Gastrocnemius medialis (tissue), 4 donors: ENCODE measurements at regions not wholly inside any gene's neighbourhood (a gene's known extent, or its start where the extent isn't known, plus 50 kb on each side); places are given as distances from the start of the nearest gene placed in this dataset.

Experiments
- CTCF ChIP-seq, 5 experiments: fragments of 450-650 bp in 3 of 5; fragments of 200-600 bp in 2 of 5; sonication (generic) in 2 of 5; IDR thresholded peaks in 4 of 5; conservative IDR thresholded peaks in 1 of 5; 1 replicate in 4 of 5; 2 replicates in 1 of 5; pipeline ENCODE4 v1.5.1; 2016 to 2019; ENCODE audit warnings: antibody characterized with exemption in 5 of 5, mild to moderate bottlenecking in 3 of 5, moderate library complexity in 3 of 5
- POLR2A ChIP-seq, 2 donors: fragments of 450-650 bp; IDR thresholded peaks; one replicate each; pipeline ENCODE4 v1.6.1; 2017; ENCODE audit warnings: antibody characterized with exemption in 2 of 2, mild to moderate bottlenecking in 2 of 2, moderate library complexity in 2 of 2

DNA sequence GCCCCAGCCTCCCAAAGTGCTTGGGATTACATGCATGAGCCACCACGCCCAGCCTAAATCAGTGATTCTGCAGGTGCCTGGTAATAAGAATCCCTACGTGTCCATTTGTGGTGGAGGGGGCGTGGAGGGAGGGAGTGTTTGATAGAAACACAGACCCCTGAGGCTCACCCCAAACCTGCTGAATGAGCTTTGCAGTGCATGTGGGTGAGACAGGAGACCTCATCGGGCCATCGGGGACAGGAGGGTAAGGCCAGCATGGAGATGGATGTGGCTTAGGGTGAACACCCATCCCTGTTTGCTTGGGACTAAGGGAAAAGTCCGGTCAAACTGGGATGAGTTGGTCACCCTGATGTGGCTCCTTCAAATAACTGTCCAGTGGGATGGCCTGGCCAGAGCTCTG, 71.3 kb upstream of the ALX4 start:
- TF ChIP-seq CTCF (IDR thresholded peaks at IDR 0.05 in 4 of 5, conservative IDR thresholded peaks at IDR 0.05 in 1 of 5) = no peak
- TF ChIP-seq POLR2A (IDR thresholded peaks at IDR 0.05) = no peak
